ENCODE measurements at regions not wholly inside any gene's neighbourhood (a gene's known extent, or its start where the extent isn't known, plus 50 kb on each side); places are given as distances from the start of the nearest gene placed in this dataset.

DNA sequence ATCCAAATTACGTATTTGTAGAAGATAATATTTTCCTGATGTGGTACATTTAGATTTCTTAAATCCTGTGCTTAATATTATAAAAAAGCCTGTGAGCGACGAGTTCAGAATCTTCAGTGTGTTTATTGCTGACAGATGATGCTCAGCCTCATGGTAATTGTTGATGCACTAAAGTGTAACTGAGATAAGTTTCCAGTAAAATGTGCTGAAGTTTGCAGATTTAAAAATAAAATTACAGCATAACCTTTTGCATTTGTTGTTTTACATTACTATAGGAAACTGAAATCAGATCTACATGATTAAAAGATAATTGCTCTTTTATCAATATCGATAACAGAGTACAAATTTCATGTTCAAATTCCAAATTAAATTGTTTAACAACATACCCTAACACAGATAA, 307.6 kb downstream of the FIGN start:
- TF ChIP-seq CTCF (IDR thresholded peaks at IDR 0.05; ENCODE audit: low read depth, low read length, missing control alignments): no peak
- H3K4me3 ChIP-seq (ENCODE audit: low read depth, low read length): no peak overlapping the region
- no peak for DNase-seq (ENCODE audit: low read depth)

- H3K4me3 ChIP-seq (ENCODE audit: low read depth, low read length): no peak overlapping the region
- no peak for DNase-seq (ENCODE audit: low read depth)
- no peak for TF ChIP-seq CTCF (IDR thresholded peaks at IDR 0.05; ENCODE audit: low read depth, low read length, missing control alignments)
These were observed 315.2 kb downstream of the FIGN start for GRCh38 chr2:163420604-163421003.

DNA sequence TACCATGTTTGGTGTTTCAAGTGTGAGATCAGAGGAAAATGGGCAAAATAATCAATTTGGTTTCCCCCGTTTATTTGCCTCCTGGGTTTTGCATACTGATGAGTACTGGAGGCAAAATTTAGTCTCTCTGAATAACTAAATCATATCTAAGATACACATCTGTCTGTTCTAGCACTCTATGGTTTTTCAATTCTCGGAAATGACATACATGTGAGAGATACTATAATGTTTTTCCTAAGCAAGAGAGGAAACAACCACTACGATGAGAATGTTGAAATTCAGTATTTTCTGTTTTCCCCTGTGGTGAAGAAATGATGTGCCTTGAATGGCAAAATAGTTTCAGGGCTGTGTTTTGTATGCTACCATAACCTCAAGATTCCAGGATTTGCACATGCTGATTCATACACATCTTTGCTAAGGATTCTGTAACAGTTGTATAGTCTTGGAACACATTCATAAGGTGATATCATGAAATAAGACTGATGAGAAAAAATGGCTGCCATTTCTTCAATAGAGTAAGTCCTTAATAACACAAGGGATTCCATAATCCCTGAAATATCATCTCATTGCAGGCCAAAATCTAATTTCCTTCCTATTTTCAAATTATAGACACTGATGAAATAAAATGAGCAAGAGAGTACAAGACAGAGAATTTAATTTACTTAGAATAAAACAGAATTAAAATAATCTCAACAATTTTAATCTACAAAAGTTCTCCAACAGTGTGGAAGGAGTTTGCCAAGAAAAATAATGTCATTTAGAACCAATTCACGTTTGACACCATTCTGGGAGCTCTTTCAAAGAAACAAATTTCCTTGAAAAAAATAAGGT, 316.6 kb downstream of the FIGN start:
- no peak for DNase-seq (ENCODE audit: low read depth)
- H3K4me3 ChIP-seq (ENCODE audit: low read depth, low read length): no peak overlapping the region
- no peak for TF ChIP-seq CTCF (IDR thresholded peaks at IDR 0.05; ENCODE audit: low read depth, low read length, missing control alignments)

GRCh38 chr2:163417596-163418337, 318.0 kb downstream of the FIGN start:
- no peak for DNase-seq (ENCODE audit: low read depth)
- TF ChIP-seq CTCF (IDR thresholded peaks at IDR 0.05; ENCODE audit: low read depth, low read length, missing control alignments): no peak

GRCh38 chr2:163414121-163414520, 321.7 kb downstream of the FIGN start:
- no peak overlapping the region for H3K4me3 ChIP-seq (ENCODE audit: low read depth, low read length)
- no peak for TF ChIP-seq CTCF (IDR thresholded peaks at IDR 0.05; ENCODE audit: low read depth, low read length, missing control alignments)
- no peak for DNase-seq (ENCODE audit: low read depth)

More at GRCh38 chr2:163417596-163418337, 318.0 kb downstream of the FIGN start:
- no peak overlapping the region for H3K4me3 ChIP-seq (ENCODE audit: low read depth, low read length)

- no peak overlapping the region for H3K4me3 ChIP-seq (ENCODE audit: low read depth, low read length)
- TF ChIP-seq CTCF (IDR thresholded peaks at IDR 0.05; ENCODE audit: low read depth, low read length, missing control alignments): no peak
- DNase-seq (ENCODE audit: low read depth): no peak
These were observed 328.5 kb downstream of the FIGN start for GRCh38 chr2:163407296-163407695.
